D341Med (cell line): ENCODE measurements at regions not wholly inside any gene's neighbourhood (a gene's known extent, or its start where the extent isn't known, plus 50 kb on each side); places are given as distances from the start of the nearest gene placed in this dataset.

ENCODE experiments used
- DNase-seq: peaks from one replicate; pipeline ENCODE4 v3.0.0; 2012; ENCODE audit warnings: low spot score

DNA sequence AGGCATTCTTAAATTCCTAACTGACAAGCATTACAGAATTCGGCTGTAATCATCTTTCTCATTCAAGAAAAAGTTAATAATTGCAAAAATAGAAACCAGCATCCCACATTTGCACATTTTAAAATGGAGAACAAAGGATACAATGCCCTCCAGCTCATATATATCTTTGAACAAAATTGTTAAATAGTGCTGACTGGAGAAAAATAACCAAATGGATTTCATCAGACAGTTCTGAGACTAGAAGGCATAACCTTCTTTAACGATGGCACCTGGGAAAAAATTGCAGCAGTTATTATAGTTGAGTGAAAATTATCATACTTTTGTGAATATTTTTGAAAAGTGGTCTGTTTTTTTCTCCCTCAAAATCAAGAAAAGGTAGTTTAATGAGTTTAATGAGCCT, 138.9 kb upstream of the CDH19 start:
- DNase-seq = no peak

DNA sequence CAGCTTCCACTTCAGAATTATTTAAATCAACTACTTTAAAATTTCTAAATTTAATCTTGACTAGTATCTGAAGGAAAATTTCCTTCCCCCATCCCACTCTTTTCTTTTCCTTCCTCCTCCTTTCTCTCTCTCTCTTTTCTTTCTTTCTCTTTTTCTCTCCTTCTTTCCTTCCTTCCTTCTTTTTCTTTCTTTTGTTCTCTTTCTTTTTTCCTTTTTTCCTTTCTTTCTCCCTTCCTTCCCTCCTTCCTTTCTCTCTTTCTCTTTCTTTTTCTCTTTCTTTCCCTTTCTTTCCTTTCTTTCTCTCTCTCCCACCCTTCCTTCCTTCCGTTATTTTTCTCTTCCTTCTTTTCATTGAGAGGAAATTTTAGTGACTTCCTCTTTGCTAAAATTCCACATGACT, 132.0 kb upstream of the CDH19 start:
- no peak for DNase-seq

DNA sequence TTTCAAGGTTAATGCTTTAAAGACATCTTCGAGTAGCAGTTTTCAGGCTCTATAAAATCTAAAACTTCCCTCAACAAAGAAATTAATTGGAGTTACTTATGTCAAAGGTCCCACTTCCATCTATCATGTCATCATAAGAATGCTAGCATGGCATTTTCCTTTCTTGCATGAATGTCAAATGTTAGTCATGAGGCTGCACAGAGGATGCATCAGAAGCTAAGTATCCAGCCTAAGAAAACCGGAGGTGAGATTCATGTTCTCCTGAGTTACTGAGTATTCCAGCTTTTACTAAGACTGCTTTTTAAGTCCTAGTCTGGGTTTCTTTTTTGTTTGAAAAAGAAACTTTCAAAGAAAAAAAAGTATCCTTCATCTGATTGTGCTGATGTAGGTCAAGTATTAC, 130.6 kb upstream of the CDH19 start:
- no peak for DNase-seq

DNA sequence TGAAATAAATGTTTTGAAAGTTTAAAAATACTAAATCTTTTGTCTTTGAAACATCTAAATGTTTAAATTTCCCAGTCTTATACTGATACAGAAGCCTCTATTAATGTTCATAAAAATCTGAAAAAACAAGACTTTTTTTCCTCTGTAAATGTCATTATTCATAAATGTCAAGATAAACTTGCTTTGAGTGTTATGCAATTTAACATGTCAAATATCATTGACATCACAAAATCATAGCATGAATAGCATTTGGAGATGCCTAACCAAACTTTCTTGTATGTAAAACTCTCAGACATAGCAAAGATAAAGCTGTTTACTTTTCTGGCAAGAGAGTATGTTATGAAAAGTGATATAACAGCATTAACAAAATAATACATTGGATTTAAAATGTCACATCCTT, 128.0 kb upstream of the CDH19 start:
- DNase-seq = no peak

DNA sequence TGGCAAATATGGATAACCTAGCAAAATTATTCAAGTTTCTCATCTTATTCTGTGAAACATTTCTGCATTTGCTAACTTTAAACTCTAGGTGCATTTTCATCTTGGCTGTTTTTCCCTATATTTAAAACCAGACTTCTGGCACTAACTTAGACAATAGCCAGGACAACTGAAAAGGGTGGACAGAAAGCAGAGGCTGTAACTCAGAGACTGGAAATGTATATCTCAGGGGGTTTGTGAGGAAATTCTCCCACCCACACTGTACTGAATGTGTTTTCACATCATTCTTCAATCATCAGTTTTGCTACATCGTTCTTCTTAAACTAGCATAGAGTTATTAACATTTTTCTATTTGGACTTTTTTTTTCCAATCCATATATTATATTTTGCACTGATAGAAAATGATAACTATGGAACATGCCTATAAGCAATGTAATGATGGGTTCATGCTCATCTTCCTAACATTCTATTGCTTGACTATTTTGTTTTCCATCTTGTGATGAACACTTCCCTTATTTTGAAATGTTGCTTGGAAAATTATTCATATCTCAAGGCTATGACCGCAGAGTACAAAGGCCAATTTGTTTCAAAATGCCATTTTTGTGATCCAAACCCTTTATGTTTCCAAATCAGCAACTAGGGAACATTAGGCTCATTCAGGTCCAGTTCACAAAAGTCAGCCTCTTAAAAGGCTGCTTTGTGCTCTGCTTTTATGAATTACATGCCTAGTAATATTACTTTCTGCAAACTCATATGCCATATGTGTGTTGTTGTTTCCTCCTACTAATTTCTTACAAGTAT, 125.8 kb upstream of the CDH19 start:
- no peak for DNase-seq

DNA sequence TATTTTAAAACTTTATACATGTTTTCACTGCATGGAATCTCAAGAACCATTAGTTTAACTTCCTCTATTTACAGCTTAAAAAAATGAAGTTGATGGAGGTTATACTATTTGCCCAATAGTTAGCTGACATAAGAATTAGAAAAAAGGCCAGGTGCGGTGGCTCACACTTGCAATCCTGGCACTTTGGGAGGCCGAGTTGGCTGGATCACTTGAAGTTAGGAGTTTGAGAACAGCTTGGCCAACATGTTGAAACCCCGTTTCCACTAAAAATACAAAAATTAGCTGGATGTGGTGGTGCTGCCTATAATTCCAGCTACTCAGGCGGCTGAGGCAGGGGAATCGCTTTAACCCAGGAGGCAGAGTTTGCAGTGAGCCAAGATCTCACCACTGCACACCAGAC, 125.1 kb upstream of the CDH19 start:
- DNase-seq = no peak

DNA sequence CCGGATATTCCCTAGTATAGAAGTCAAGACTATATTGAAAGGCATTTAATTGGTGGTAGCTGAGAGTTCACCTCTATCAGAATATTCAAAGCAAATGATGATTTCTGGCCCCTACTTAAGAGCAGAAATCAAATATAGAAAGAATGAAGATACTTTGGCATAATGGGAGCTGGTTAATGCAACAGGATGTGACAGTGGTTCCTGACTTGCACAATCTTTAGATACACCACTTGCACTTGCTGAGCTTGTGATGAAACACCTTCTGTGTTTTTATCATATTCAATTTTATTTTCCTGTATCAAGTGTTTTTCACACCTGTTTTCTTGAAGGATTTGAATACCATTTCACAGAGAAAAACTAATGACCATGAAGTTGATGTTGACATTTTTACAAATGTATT, 124.1 kb upstream of the CDH19 start:
- no peak for DNase-seq

DNA sequence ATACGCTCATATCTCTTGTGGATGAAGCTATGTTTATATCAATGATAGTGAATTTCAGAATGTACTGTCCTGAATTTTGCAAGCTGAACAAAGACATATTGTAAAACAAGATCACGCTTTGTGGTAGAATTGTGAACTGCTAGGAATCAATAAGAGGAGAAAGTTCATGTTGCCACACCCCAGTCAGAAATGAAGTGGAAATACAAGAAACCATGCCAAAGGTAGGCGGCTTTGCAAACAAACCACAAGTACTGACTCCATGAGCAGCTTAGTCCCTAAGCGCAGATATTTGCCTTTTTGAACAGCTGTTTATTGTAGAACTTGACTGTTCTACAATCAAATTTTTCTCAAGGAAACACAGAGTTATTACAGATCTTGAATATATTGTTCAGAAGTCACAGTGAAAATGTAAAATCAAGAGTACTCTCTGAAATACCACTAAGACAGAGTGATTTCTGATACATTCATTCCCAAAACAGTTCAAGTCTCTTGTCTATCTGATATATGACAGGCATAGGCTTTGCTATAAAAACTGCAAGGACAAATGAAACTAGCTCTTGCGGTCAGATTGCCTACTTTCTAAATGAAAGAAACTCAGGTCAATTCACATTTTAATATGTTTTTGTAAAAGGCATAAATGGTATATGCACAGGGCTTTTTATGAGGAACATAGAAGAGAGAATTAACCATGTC, 120.9 kb upstream of the CDH19 start:
- DNase-seq = no peak

DNA sequence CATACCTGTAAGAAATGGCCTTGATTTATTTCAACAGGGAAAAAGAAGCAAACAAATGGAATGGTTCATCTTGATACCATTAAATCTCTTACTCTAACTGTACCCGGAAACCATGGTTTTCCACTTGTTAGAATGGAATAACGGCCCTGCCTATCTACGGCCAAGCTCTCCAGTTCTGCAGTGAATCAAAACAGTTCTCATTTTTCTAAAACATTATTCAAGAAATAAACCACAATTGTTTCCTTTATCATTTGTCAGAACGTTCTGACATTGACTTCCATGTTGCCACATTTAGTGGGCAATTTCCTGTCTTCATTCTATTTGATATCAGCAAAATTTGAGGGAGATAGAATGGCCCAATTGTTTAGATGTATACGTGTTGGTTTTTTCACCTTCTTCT, 118.8 kb upstream of the CDH19 start:
- DNase-seq = no peak

DNA sequence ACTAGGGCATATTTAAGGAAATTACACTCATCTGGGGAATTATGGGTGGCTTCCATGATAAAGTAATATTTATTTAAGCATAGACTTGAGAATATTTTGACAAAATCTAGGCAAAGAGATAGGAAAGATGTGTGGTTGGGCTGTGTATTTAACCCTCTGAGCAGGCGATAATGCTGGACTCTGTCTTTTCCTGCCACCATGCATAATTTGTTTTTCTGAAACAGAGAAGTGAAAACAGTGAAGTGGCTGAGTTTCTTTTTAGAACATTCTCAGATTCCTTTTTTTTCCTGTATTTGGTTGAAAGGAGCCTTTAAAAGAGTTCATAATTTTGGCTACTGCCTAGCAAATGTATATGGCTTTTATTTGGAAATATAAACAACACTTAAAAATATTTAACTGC, 104.8 kb upstream of the CDH19 start:
- no peak for DNase-seq

DNA sequence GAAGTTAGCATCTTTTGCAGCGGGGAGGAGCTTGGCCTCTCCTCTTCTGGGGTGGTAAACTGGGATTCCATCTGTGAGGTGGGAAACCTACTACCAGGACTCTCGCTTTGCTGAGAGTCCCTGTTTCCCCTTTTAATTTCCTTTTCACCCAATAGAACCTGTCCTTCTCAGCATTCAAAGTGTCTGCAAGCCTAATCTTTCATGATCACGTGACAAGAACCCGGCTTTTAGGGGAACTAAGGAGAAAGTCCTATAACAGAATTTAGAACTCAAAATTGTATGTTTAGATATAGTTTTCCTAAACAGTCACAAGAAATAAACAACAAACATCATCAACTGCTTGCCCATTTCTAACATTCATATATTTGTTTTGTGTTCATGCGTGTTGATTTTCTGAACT, 103.6 kb upstream of the CDH19 start:
- DNase-seq = no peak

DNA sequence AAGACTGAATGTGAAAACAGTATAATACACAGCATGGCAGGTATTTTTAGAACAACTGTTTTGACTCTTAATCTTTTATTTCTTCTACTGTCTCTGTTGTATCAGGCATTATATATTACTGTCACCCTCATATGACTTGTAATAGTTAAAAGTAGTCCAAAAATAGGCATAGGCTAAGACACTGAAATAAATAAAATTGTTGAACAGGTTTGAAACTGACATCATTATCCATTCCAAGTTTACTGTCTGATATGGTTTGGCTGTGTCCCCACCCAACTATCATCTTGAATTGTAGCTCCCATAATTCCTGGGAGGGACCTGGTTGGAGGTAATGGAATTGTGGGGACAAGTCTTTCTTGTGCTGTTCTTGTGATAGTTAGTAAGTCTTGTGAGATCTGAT, 91.4 kb upstream of the CDH19 start:
- no peak for DNase-seq

DNA sequence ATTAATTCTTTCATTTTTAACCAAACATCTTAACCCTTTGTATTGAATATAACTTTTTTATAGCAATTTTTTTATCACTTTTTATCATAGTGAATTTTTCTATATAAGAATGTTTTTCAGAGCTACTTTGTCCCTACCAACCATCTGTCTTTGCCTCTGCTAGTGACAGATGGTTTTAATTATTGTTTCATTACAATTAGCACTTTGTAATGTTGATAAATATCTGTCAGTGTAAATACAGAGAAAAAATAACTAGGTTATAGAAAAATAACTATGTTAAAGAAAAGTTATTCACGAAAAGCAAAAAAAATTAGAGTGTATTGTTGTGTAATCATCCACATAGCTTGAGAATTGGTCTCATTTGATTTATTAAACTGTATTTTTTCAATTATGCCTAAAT, 91.0 kb upstream of the CDH19 start:
- no peak for DNase-seq

DNA sequence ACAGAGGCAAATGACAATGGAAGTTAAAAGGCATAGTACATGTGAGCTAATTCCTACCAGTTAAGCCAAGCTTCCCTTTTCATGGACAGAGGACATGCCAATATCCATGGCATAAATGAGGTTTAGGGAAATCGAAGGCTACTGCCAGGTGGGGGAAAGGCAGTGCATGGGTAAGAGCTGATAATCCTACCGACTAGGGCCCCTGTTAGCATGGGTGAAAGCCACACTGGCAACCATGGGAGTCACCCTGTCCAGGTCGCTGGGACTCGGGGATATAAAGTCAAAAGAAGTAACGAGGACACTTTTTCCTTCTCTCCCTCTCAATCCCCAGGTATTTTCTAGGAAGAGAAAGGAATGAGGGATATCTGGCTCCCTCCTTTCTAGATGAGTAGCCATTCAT, 83.7 kb upstream of the CDH19 start:
- DNase-seq = no peak

DNA sequence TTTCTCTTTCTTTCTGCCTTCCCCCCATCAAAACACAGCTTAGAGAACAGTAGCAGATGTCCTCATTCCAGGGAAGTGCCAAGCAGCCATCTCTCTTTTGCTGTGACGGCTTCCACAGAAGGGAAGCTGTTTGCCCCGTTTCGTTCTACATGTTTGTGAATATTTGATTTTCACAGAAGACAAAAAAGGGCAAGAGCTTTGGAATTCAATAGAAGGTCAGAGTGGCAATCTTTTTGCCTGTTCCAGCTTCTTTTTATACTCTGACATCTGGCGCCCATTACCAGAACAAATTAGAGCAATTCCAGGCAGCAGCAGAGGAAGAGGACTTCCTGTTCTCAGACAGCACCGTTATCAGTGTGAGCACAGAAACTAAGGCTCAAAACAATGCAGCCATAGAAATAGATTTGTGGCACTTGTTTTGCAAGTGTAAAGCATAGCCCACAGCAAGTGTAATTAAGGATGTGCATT, 79.0 kb upstream of the CDH19 start:
- DNase-seq = no peak

DNA sequence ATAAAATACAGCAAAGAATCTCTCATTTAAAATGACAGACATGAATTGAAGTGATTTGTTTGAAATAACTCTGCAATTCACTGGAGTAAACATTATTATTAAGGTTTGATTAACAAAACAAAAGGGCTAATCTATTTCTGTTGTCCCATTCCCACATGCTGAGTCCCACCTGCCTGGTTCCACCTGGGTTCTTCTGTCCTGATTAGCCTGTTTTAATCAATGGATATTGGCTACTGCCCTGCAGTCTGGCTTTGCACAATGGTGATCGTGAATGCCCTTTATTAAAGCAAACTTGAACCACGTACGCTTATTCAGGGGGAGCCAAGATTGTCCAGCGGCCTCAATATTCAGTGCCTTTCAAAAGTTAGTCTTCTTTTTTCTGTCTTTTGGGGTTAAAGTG, 72.8 kb upstream of the CDH19 start:
- DNase-seq = no peak

DNA sequence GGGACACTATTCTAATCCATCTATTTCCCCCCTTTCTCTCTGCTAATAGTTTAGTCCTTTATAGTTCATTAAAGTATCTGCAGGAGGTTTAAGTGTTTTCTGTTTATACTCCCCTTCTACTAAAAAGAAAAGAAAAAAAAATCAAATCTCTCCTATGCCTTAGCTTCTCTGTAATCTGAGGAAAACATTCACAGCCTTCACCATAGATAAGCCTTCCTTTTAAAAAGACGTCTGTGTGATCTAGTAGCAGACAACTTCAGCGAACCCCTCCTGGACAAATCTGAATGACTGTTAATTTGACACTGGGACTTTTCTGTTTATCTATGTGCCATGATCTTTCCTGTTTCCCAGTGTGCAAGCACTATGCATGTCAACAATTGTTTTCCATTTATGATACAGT, 70.4 kb upstream of the CDH19 start:
- no peak for DNase-seq

DNA sequence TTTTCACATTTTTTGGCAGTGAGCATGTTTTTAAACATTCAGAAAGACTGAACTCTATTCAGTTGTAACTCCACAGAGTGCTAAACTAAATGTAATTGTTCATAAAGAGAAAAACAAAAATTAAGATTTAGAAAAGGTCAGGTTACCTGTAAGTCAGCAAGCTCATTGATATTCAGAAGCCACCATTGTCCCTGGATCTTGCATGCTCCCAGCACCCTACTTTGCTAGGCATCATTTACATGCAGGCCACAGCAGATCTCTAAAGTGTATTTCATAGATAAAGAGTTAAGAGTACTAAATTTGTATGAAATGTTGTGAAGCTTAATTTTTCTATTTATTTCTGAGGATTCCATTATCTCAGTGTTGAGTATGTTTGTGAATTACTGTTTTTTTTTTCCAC, 64.8 kb upstream of the CDH19 start:
- no peak for DNase-seq

DNA sequence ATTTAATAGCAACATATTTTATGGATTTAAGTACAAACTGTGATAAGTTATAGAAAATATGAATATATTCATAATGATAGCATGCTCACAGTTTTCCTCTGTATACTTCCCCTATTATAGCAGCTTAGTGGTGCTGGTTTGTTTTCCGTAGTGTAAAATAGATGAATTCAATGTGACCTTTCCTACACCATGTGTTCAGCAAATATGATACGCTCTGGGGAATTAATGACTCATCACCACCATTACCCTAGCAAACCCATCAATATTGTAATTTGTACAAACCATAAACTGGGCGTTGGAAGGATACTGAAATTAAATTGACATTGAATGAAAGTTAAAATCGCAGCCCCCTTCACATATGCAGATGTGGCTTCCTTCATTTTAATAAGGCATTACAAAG, 58.7 kb upstream of the CDH19 start:
- DNase-seq = no peak

DNA sequence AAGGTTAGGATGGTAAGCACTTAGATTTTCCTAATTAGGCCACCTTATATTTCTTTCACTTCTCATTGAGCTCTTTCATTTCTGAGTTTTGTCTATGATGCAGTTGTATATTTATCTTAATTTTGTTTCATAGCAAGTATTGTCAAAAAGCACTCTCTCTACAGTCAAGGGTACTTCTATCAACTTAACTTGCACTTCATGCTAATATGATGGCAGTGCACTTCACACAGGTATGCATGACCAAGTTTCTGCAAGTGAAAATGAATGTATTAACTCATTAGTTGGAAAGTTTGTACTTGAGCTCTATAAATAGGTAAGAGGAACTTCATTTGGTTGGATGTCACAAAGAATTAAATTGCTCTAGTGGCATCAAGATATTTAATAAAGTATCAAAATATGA, 51.5 kb upstream of the CDH19 start:
- DNase-seq = no peak
